ENCODE measurements at regions not wholly inside any gene's neighbourhood (a gene's known extent, or its start where the extent isn't known, plus 50 kb on each side); places are given as distances from the start of the nearest gene placed in this dataset.
"Not testable (repeated sequence)": the region's sequence is repeated elsewhere in the genome, so short reads cannot be mapped to it uniquely, and the experiment has no call there.

- DNase-seq (ENCODE audit: low spot score): no peak
Measured at GRCh38 chrX:121641560-121641959, 594.1 kb downstream of the GLUD2 start.

GRCh38 chrX:121642415-121642814, 595.0 kb downstream of the GLUD2 start:
- DNase-seq (ENCODE audit: low spot score): no peak

DNA sequence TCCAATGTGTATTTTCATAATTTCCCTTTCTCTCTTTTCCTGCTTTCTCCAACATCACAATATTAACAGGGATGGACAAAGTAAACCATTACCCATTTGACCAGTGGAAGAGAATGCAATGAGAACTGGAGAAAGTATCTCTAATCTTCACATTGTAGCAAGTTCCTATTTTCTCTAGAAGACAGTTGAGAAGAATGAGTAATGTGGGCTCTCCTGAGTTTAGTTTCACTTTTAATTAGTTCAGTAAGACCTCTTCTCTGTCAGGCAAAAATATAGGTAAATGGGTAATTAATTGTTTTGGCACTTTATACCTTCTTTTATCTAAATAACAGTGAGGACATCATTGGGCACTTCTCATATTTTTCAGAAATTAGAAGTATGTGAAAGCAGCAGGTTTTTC, 602.0 kb downstream of the GLUD2 start:
- DNase-seq (ENCODE audit: low spot score): no peak

DNA sequence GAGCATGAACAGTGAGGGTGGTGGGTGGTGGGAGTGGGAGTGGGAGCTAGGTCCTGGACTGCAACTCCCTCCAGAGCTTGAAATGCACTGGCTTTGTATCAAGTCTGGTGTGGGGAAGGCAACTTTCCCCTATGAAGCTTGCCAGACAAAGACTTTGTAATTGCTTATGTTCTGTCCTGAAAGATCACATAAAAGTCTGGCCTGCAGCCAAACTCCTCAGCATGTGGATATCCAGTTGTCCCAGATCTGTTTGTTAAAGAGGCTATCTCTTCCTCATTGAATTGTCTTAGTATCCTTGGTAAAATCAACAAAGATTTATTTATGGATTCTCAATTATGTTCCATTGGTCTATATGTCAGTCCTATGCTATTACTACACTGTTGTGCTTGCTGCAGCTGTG, 607.9 kb downstream of the GLUD2 start:
- DNase-seq (ENCODE audit: low spot score): no peak

DNA sequence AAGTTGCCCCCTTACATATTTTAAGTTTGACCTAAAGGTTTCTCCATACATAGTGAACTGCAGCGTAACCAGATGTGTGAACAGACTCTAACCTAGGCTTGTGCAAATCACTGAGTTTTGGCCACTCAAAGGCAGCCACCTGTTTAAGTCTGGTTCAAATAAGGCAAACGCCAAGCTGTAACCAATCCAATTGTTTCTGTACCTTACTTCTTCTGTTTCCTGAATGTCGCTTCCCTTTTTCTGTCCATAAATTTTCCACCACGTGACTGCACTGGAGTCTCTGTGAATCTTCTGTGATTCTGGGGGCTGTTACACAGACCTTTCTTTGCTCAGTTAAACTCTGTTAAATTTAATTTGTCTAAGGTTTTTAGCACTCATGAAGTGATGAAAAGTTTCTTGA, 618.8 kb downstream of the GLUD2 start:
- DNase-seq (ENCODE audit: low spot score): no peak

- no peak for DNase-seq (ENCODE audit: low spot score)
Measured at GRCh38 chrX:121671649-121672048, 624.2 kb downstream of the GLUD2 start.

DNA sequence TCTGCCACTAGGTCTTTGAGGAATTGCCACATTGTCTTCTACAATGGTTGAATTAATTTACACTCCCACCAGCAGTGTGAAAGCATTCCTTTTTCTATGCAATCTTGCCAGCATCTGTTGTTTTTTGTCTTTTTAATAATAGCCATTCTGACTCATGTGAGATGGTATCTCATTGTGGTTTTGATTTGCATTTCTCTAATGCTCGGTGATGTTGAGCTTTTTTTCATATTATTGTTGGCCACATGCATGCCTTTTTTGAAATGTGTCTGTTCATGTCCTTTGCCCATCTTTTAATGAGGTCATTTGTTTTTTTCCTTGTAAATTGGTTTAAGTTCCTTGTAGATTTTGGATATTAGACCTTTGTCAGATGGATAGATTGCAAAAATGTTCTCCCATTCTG, 661.8 kb downstream of the GLUD2 start:
- DNase-seq (ENCODE audit: low spot score): not testable (repeated sequence)

GRCh38 chrX:121733514-121733913, 686.1 kb downstream of the GLUD2 start:
- DNase-seq (ENCODE audit: low spot score): no peak

DNA sequence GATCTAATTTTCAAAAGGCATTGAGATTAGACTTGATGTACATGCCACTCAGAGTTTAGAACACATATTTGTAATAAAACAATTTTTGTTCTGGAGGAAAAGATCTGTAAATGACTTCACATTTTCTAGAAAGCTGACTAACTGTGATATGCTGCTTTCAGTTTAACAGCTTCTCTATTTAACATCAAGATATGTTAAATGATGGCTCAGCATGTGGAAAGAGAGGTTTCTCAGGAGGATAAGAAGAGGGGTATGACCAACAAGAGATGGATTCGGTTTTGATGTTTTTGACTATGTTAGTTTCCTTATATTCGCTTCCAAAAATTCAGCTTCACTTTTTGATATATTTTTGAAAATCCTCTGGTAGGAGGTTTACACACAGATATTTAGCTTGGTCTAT, 698.7 kb downstream of the GLUD2 start:
- DNase-seq (ENCODE audit: low spot score): no peak

DNA sequence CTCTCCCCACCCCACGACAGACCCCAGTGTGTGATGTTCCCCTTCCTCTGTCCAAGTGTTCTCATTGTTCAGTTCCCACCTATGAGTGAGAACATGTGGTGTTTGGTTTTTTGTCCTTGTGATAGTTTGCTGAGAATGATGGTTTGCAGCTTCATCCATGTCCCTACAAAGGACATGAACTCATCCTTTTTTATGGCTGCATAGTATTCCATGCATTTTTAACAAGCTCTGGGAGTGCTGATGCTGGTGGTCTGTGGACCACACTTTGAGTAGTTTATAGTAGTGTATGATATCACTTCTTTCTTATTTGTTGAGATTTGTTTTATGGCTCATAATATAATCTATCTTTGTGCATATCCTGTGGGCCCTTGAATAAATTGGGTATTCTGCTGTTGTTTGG, 706.2 kb downstream of the GLUD2 start:
- DNase-seq (ENCODE audit: low spot score): not testable (repeated sequence)

DNA sequence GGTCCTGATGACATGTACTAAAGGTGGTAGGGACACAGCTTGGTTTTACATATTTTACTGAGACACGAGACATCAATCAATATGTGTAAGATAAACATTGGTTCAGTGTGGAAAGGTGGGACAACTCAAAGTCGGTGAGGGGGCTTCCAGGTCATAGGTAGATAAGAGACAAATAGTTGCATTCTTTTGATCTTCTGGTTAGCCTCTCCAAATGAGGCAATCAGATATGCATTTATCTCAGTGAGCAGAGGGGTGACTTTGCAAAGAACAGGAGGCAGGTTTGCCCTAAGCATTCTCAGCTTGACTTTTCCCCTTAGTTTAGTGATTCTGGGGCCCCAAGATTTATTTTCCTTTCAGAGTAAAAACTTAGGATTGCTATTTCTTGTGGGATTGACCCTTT, 706.9 kb downstream of the GLUD2 start:
- no peak for DNase-seq (ENCODE audit: low spot score)

GRCh38 chrX:121755541-121755940, 708.1 kb downstream of the GLUD2 start:
- DNase-seq (ENCODE audit: low spot score): no peak

DNA sequence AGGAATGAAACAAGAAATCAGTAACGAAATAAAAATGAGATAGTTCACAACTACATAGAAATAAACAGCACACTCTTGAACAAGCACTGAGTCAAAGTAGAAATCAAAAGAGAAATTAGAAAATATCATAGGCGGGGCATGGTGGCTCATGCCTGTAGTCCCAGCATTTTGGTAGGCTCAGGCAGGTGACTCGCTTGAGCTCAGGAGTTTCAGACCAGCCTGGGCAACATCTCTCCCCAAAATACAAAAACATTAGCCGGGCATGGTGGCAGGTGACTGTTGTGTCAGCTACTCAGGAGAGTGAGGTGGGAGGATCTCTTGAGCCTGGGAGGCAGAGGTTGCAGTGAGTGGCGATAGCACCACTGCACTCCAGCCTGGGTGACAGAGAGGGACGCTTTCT, 714.4 kb downstream of the GLUD2 start:
- no peak for DNase-seq (ENCODE audit: low spot score)

DNA sequence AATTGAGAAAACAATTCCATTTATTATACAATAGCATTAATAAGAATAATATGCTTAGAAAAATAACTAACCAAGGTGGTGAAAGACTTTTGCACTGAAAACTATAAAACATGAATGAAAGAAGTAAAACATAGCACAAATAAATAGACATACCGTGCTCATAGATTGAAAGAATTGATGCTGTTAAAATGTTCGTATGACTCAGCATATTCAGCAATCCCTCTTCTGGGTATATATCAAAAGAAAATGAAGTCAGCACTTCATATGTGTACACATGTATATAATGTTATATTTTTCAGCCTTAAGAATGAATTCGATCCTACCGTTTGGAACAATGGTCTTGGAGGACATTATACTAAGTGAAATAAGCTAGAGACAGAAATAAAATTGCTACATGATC, 716.3 kb downstream of the GLUD2 start:
- DNase-seq (ENCODE audit: low spot score): no peak

- DNase-seq (ENCODE audit: low spot score): not testable (repeated sequence)
Measured at GRCh38 chrX:121768210-121768609, 720.8 kb downstream of the GLUD2 start.

DNA sequence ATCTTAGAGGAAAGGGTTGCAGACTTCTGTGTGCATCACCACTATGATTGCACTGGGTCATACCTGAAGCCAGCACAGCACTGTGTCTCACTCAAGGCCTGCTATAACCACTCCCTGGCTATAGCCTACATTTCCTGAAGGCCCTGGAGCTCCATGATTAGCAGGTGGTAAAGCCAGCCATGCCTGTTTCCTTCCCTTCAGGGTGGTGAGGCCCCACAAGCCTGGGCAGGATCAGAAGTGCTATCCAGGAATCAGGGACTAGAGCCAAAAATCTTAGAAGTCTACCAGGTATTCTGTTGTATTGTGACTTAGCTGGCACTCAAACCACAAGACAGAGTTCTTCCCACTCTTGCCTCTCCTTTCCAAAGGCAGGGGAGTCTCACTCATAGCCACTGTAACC, 734.6 kb downstream of the GLUD2 start:
- no peak for DNase-seq (ENCODE audit: low spot score)

DNA sequence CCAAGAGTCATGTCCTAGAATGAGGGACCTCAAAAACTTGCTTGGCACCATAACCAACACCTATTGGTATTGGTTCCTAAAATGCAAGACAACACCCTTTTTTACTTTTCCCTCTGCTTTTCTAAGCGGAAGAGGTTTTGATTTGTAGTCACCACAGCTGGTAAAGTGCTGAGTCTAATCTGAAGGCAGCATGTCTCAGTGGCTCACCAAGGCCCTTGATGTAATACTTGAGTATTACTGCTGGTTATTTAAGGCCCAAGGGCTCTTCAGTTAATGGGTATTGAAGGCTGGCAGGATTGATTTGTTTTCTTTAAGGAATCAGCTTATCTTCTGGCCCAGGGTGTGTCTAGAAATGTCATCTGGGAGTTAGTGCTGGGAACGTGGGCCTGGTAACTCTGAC, 735.1 kb downstream of the GLUD2 start:
- no peak for DNase-seq (ENCODE audit: low spot score)

- DNase-seq (ENCODE audit: low spot score): no peak
Measured at GRCh38 chrX:121782976-121783375, 735.6 kb downstream of the GLUD2 start.

DNA sequence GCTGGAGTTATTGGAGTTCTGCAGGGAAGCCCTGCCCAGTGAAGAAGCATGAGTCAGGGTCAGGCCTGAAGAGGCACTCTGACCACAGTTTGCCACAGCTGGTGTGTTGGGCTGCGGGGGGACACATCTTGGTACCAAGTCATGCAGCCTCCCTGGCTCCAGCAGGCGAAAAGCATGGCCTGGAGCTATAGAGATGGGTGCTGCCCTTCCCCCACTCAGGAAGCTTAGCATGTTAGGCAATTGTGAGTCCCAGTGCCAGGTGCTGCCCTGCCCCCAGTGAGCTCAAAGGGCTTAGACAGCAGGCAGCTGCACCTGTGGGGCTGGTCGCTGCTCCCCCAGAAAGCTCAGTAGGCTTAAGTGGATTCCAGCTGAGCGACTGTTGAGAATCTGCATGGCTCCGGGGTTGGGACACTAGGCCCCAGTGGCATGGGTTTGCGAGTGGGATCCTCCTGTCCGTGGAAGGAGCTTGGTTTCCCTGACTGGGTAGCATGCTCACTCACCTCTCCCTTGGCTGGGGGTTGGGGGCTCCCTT, 755.5 kb downstream of the GLUD2 start:
- no peak for DNase-seq (ENCODE audit: low spot score)

- no peak for DNase-seq (ENCODE audit: low spot score)
Measured at GRCh38 chrX:121823406-121823805, 776.0 kb downstream of the GLUD2 start.

DNA sequence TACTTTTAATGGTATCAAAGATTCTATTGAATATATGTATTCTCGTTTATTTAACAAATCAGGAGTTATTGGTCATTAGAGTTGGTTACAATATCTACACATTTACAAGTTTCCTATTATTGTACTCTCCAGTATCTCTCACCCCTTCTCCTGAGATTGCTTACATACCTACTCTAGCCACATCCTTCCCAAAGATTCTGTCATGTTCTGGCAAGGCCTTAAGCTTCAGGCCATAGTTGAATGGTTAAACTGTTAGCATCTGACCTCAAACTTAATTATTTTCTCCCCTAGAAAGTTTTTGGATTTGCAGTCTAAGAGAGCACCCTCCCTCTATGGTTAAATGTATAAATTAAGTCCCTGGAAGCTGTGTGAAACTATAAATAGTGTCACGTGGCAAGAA, 784.2 kb downstream of the GLUD2 start:
- no peak for DNase-seq (ENCODE audit: low spot score)

DNA sequence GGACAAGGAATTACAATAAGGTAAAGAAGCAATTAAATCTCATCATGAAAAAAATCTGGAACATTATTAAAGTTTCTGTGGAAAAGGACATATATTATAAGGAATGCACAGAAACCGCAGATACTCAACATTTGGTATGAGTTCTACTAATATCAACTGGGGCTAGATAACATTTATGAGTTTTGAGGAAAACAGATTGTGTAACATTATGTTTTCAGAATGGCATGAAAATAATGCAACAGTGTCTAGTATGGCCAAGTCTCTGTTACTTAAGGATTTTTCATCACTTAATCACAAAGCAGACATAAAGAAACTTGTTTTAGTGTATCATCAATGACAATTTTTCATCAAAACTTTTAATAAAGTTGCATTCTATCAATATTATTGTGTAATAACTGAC, 785.0 kb downstream of the GLUD2 start:
- no peak for DNase-seq (ENCODE audit: low spot score)

DNA sequence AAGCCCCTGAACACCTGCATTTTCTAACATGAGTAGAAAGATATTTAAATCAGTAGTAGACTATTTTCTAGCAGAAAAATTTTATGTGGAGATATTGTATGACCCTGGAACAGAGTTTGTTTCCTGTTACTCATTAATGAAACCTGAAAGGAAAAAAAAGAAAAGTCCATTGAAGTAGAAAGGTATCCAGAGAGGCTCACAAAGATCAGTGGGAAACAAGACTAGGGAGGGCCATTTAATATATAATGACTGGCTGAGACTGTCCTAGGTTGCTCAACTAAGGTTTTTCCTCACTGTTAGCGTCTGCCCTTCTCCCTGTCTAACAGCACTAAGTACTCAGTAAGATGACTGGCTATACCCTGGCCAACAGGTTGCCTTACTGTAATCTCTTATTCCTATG, 788.6 kb downstream of the GLUD2 start:
- no peak for DNase-seq (ENCODE audit: low spot score)

- DNase-seq (ENCODE audit: low spot score): no peak
Measured at GRCh38 chrX:121851033-121851432, 803.6 kb downstream of the GLUD2 start.
